Mucosa of descending colon (tissue), 3 donors: ENCODE measurements at regions not wholly inside any gene's neighbourhood (a gene's known extent, or its start where the extent isn't known, plus 50 kb on each side); places are given as distances from the start of the nearest gene placed in this dataset.

Source experiments
- ATAC-seq: fragments of 200-7000 bp; cut with Tn5 transposase; one replicate; pipeline ENCODE4 v1.9.1; 2020; ENCODE audit warnings: mild to moderate bottlenecking, moderate library complexity
- DNase-seq, 3 donors: peaks; one replicate each; pipeline ENCODE4 v3.0.0-alpha.2; 2020
- H3K36me3 ChIP-seq: fragments of 200-600 bp; one replicate; pipeline ENCODE4 v1.8.0; 2021; ENCODE audit warnings: low read depth, mild to moderate bottlenecking
- H3K4me1 ChIP-seq: fragments of 200-600 bp; one replicate; pipeline ENCODE4 v1.8.0; 2021; ENCODE audit warnings: low read depth, mild to moderate bottlenecking
- H3K4me3 ChIP-seq: fragments of 200-600 bp; one replicate; pipeline ENCODE4 v1.8.0; 2021; ENCODE audit warnings: mild to moderate bottlenecking
- H3K9me3 ChIP-seq: fragments of 200-600 bp; one replicate; pipeline ENCODE4 v1.8.0; 2021; ENCODE audit warnings: mild to moderate bottlenecking
- intact Hi-C, 2 donors: fragments of 100-400 bp; cut with DNase I in 1 of 2; cut with micrococcal nuclease in 1 of 2; formaldehyde crosslinking; loops; one replicate each; pipeline versions ENCODE4 v1.11.0 to v1.11.1; 2022; cut with DNase I, micrococcal nuclease
- TF ChIP-seq, protein P1 (sequence below): fragments of 200-600 bp; IDR thresholded peaks from one replicate; pipeline ENCODE4 v1.8.0; 2022; ENCODE audit warnings: antibody characterized with exemption, mild to moderate bottlenecking
- donor health status: DM: no; HTN: no; CAD: no; lungs with moderate emphysema.
- donor health status: DM: no; HTN: no; CAD: no.
- donor health status: DM: no; HTN: yes; CAD: no.

DNA sequence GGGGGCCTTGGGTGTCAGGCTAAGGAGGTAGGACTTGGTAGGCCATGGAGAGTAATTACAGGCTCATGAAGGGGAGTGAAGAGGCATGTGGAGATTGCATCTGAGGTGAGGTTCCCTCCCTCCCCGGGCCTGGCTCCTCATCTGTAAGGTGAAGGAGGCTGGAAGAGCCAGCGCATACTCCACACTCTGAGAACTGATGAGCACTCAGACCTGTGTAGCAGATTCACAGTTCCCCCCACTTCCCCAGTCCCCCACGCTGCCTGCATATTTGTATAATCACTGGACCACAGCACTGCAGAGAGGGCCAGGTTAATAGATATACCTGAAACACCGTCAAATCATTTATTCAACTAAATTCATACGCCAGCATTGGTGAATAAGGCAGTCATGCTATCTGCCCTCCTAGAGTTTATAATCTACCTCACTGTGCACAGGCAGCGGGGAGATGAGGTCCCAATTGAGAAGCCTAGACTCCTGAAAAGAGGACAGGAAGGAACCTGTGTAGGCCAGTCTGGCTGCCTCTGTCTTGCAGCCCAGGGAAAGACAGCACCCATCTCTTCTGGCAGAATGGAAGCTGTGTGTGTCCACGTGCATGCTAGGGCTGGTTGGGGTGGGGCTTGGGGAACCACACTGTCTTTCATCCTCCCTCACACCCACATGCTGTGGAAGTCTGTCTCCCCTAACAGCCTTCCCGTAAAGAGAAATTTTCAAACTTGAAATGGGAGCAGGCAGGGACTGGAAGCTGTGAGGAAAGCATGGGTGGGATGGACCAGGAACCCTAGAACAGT is 110.6 kb upstream of the ATP1A1 start:
- DNase-seq: no peak
- Histone ChIP-seq H3K4me1 (peaks cover 17% of the 10 kb centered on the region), H3K9me3 (no peaks in the 10 kb centered on the region), H3K36me3 (no peaks in the 10 kb centered on the region), H3K4me3 (no peak overlapping the region)
- TF ChIP-seq, protein P1, sequence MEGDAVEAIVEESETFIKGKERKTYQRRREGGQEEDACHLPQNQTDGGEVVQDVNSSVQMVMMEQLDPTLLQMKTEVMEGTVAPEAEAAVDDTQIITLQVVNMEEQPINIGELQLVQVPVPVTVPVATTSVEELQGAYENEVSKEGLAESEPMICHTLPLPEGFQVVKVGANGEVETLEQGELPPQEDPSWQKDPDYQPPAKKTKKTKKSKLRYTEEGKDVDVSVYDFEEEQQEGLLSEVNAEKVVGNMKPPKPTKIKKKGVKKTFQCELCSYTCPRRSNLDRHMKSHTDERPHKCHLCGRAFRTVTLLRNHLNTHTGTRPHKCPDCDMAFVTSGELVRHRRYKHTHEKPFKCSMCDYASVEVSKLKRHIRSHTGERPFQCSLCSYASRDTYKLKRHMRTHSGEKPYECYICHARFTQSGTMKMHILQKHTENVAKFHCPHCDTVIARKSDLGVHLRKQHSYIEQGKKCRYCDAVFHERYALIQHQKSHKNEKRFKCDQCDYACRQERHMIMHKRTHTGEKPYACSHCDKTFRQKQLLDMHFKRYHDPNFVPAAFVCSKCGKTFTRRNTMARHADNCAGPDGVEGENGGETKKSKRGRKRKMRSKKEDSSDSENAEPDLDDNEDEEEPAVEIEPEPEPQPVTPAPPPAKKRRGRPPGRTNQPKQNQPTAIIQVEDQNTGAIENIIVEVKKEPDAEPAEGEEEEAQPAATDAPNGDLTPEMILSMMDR: no peak
- ATAC-seq: peak; percentile 4
- intact Hi-C loops: loop anchor here in 1 of 2 donors (5.0 kb wide), 1 partner anchor 195 kb away; no protein-coding TSS in a partner anchor

DNA sequence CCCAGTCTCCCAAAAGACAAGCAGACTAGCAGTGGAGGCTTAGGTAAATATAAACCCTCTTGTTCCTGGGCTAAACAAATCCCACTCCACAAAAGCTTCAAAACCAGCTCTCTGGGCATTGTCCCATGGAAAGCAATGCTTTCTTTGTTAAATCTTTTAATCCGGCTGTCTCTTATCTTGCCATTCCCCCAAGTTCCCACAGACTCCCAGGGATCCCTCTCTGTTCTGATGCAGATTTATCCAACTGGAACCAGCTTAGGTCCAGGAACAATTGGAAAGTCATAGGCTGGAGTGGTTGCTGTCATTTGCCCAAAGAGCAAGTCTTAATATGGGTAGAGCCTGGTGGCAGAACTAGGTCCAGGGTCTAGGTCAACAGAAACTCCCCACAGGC is 110.1 kb upstream of the ATP1A1 start:
- H3K4me3 ChIP-seq: no peak overlapping the region
- no peaks in the 10 kb centered on the region for H3K36me3 ChIP-seq
- TF ChIP-seq, protein P1: no peak
- intact Hi-C loops: loop anchor here in 1 of 2 donors (5.0 kb wide), 1 partner anchor 194 kb away; no protein-coding TSS in a partner anchor
- DNase-seq (no peak), ATAC-seq (no peak)
- peaks cover 12% of the 10 kb centered on the region for H3K4me1 ChIP-seq
- no peaks in the 10 kb centered on the region for H3K9me3 ChIP-seq

DNA sequence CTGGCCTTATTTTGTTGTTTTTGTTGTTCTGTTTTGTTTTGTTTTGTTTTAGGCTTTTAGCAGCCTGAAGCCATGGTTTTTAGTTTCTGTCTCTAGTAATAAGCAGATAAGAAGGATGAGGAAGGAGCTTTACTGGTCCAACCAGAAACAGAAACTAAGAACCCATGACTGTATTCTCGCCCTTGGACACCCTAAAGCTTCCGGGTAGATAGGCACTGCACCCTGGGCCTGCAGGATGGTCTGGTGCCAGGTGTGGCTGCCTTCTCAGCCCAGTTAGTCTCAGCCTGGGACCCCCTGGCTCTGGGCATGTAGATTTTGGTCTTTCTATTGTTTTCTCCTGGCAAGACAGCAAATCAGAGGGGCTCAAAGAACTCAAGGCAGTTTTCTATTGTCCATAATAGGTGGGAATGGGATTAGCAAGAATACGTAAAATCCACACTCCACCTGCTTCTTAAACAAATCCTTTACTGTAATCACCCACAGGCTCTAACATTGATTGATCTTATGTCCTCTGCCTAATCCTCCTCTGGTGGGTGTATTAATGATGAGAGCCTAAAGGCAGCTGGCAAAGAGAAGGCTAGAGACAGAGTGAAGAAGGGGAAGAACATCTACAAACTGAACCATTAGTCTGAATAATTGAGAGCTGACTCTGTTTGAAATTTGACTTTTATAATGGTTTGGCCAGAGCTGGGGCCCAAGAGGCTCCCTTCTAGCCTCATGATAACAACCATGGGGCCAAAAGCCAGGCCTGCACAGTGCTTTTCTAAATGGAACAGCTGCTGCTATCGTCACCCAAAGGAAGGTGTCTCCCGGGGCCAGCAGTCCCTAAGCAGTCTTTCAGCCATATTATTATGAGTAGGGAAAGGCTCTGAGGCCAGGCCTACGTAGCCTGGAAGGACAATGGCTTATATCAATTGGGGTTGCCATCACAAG is 106.8 kb upstream of the ATP1A1 start:
- TF ChIP-seq, protein P1: no peak
- DNase-seq: no peak
- H3K4me1 ChIP-seq: peaks cover under 1% of the 10 kb centered on the region
- no peaks in the 10 kb centered on the region for H3K9me3 ChIP-seq
- H3K36me3 ChIP-seq: no peaks in the 10 kb centered on the region
- H3K4me3 ChIP-seq: no peak overlapping the region
- intact Hi-C loops: no loop called here
- peak; percentile 72 for ATAC-seq

DNA sequence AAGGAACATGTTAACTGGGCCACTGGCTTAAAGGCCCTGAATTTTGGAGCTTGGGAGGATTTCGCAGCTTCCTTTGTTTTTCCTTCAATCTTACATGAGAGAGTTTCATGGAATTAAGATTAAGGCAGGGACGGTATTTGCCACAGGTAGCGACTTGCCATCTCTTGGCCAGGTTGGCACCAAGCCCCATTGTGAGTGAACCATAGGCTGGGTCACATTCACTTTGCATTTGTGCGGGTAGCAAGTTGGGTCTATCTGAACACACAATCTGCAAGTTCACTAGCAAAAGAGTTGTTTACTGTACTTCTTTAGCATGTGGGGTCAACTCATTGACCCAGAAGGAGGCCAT is 106.2 kb upstream of the ATP1A1 start:
- Histone ChIP-seq H3K4me3 (no peak overlapping the region), H3K36me3 (no peaks in the 10 kb centered on the region), H3K4me1 (no peaks in the 10 kb centered on the region), H3K9me3 (no peaks in the 10 kb centered on the region)
- ATAC-seq: no peak
- intact Hi-C loops: no loop called here
- TF ChIP-seq, protein P1: no peak
- no peak for DNase-seq

DNA sequence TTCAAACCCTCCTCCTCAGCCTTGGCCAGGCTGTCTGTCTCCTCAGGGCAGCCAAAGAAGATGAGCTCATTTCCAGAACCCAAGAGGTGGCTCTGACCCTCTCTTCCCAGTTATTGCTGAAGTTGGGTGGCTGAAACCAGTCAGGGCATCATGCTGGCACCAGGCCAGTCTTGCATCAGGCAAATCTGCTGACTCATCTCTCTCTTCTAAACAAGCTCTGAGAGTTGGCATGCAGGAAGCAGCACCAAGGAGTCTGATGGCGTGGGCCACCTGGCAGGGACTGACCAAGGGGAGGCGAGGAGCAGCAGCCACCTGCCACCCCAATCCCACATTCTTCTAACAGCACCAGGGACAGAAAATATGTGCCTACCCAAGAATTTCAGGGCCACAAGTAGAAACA is 104.8 kb upstream of the ATP1A1 start:
- H3K36me3 ChIP-seq: no peaks in the 10 kb centered on the region
- intact Hi-C loops: no loop called here
- DNase-seq (peak; percentile 67 to 71 (median 68)), ATAC-seq (peak; percentile 76)
- no peaks in the 10 kb centered on the region for H3K4me1 ChIP-seq
- H3K9me3 ChIP-seq: no peaks in the 10 kb centered on the region
- TF ChIP-seq, protein P1: no peak
- no peak overlapping the region for H3K4me3 ChIP-seq
